GM19238 (cell line): ENCODE measurements at regions not wholly inside any gene's neighbourhood (a gene's known extent, or its start where the extent isn't known, plus 50 kb on each side); places are given as distances from the start of the nearest gene placed in this dataset.

Experiments used
- DNase-seq: peaks from one replicate; pipeline ENCODE4 v3.0.0; 2011; ENCODE audit warnings: low spot score; ENCODE audit not compliant: insufficient read length

- DNase-seq: no peak
Observed at GRCh38 chr13:107069108-107069776, 501.3 kb upstream of the ARGLU1 start.

DNA sequence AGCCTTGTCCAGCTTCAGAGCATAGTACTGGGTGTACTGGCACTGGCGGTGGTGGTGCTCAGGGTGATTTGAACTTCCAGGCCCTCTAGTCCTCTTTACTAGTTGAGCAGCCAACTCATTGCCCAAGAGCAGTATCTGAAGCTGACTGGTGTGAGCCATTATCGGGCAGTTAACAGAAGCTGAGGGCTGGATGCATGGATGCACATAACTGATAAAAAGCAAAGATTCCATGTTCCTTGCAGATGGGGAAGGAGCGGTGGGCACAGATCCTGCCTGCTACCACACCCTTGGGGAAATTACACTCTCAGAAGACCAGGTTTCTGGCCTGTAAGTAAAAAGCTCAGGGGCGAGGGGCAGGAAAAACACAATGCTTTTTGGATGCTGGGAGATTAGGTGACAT lies 499.4 kb upstream of the ARGLU1 start:
- no peak for DNase-seq

GRCh38 chr13:107066355-107066754 lies 498.4 kb upstream of the ARGLU1 start:
- no peak for DNase-seq

DNA sequence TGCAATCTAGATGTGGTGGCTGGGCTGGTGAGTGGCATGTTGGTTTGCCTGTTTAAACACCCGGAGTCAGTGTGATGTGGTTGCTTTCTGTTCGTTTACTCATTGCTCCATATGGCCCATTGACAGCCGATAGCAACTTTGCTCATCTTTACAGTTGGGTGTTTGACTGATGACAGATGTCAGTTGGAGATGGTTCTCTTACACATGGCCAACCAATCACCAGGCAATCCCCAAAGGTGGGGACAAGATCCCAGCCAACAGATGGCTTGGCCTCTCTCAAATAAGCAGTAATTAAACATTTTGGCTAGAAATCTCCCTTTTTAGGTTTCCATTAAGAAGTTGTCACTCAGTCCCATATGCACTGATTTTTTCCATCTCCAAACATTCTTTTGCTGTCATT lies 497.1 kb upstream of the ARGLU1 start:
- DNase-seq: no peak

- no peak for DNase-seq
Observed at GRCh38 chr13:107057028-107057631, 489.2 kb upstream of the ARGLU1 start.

DNA sequence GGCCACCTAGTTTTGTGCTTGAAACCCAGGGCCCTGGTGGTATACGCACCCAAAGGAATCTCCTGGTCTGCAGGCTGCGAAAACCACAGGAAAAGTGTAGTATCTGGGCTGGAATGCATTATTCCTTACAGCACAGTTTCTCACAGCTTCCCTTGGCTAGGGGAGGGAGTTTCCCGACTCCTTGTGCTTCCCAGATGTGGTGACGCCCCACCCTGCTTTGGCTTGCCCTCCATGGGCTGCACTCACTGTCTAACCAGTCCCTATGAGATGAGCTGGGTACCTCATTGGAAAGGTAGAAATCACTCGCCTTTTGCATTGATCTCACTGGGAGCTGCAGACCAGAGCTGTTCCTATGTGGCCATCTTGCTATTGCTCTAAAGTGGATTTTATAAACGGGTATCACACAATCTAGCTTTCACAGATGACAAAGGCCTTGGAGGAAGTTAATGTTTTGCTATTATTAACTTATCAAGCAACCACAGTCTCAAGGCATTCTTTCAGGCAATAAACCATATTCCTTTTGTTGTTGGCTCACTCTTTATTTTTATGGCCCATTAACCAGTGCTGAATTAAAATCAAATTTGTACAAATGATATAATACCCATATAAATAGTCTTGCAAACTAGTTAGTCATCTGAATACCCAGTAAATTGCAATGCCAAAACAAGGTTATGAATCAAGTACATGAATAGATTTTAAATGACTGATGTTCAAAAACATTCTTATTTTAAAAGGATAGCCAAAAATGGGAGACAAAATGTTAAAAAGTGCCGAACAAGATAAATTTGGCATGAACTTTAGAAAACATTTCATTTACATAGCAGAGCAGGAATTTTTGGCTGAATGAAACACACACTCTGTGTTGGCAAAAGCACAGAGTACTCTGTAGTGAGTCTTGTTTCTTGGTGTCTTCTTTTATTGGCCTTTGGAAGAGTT lies 475.4 kb upstream of the ARGLU1 start:
- DNase-seq: no peak

DNA sequence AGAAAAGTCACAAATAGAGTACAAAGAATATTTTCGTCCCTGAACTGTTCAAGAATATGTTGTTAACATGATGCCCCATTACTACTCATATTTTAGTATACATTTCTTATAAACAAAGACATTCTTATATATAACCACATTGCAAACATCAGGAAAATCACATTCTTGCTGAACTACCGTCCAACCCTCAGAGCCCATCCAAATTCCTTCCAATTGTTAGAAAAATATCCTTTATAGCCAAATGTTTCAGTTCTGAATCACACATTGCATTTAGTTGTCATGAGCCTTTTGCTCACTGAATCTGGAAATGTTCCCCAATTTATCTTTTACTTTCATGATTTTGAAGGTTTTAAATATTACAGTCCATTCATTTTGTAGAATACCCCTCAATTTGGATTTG lies 467.8 kb upstream of the ARGLU1 start:
- no peak for DNase-seq

- DNase-seq: no peak
Observed at GRCh38 chr13:107035186-107035585, 467.2 kb upstream of the ARGLU1 start.

DNA sequence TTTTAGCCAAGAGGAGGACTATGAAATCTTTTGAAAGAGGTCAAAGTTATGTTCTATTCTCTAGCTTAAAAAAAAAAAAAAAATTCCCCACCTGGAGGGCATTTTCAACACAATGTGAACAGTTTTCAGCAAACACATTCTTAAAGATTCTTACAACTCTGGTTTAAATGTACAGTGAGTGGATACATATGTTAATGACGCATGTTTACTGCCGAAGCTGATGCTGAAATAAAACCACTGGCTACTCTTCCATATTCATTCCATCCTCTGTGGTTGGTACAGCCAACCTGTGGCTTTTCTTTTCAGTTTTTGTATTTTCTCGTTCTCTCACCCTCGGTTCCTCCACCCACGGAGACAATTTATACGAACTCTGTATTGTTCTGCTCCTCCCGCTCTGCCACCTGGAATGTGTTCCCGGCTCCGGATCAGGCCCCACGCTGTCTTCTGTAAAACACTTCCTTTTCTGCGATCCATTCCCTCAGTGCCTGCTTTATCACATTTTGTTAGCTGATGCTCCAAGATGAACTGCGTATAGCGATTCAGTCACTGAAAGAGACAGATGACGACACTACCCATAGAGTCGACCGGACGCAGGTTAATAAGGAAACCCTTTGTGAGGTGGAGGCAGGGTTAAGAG lies 466.4 kb upstream of the ARGLU1 start:
- DNase-seq: no peak

DNA sequence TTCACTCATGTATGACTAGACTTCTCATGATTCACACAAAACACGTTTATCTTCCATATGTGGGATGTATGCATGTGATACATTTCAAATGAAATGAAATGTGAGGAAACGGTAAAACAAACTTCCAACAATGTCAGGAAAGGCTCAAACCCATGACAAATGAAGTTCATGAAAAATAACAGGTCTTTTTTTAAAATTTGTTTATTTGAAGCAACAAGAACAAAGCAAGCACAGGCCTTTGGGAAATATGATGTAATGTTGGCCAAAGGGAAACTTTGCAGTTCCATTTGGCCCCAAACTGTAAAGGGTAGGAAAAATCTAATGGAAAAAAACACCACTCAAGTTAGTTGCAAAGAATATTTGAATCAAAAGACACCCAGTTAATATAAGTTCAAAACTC lies 463.8 kb upstream of the ARGLU1 start:
- no peak for DNase-seq

- no peak for DNase-seq
Observed at GRCh38 chr13:107028751-107029150, 460.8 kb upstream of the ARGLU1 start.

DNA sequence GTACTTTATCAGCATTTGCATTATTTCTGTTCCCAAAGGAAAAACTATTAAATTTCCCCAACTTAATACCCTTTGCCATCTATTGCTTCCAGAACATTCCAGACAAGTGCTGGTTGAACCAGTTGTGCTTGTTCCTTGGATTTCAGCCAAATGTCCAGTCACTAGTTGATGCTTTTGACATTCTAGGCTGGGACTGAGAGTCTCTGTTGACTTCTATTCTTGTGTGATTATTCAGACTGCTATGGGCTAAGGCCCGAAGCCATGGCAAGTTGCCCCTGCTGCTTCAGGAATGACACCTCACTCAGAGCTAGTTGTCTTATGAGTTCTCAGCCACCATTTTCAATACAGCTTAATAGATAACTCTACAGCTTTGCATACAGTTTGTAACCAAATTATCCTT lies 458.1 kb upstream of the ARGLU1 start:
- no peak for DNase-seq

- no peak for DNase-seq
Observed at GRCh38 chr13:107023335-107023734, 455.4 kb upstream of the ARGLU1 start.

- no peak for DNase-seq
Observed at GRCh38 chr13:107020393-107020792, 452.5 kb upstream of the ARGLU1 start.

- no peak for DNase-seq
Observed at GRCh38 chr13:107018285-107018684, 450.3 kb upstream of the ARGLU1 start.

- DNase-seq: no peak
Observed at GRCh38 chr13:107006661-107007060, 438.7 kb upstream of the ARGLU1 start.

- DNase-seq: no peak
Observed at GRCh38 chr13:107005577-107005976, 437.6 kb upstream of the ARGLU1 start.

DNA sequence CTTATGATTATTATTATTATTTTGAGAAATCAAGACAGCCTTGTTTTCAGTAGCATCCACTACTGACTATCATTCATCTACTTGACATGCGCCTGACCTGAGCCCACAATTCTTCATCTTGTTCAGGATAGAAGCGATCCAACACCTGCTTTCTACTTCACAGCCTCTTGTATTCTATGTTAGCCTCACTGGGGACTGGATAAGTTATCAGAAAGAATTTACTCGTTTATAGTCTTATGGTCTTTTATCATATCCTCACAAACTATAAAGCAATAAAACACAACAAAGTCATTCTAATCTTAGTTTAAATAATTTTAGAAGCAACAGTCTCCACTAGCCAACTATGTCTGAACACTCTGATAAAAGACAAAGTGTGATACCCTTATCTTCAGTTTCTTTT lies 436.0 kb upstream of the ARGLU1 start:
- no peak for DNase-seq

GRCh38 chr13:106998664-106999063 lies 430.7 kb upstream of the ARGLU1 start:
- DNase-seq: no peak

DNA sequence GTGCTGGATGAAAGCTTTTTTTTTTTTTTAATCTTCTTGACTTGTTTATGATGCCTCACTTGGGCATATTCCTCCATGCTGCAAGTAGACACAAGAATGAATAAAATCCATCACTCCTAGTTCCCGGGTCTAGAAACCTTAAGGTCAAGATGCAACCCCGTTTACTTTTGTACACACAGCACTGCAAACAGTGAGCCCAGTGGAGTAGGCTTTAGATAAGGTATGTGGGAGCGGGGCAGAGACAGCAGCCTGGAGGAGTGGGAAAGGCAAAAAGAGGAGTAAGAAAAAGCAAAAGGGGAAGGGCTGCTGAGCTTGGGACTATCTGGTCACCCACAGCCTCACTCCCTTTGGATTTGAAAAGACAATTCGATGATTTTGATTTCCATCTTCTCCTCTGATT lies 429.8 kb upstream of the ARGLU1 start:
- no peak for DNase-seq

DNA sequence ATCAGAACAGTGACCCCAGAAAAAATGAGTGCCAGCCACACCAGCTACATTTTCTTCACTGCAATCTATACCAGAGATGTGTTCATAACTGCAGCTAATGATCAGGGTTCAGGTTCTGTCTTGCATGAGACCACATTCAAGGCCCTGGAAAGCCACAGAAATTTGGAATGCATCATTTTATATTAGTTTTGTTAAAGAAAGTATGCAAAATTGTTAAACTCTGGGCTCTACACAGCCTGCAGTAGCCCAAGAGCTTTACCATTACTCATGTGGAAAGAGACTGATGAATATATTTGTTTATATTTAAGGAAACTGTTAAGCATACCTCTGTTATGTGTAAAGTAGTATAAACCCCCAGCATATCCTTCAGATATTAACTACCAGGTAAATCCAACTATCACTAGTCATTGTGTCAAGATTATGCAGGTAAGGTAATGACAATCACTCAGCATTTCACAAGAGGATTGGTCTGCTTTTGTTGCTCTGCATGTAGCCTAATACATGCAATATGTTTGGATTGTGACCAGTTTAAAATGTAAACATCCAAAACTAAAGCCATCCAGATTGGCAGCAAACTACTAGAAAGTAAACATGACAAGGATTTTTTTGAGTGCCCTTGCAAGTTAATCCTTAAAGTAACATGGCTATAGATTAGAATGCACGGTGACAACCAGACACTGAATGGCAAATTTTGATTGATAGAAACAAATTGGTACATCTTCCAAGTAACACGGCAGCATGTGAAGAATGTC lies 429.1 kb upstream of the ARGLU1 start:
- DNase-seq: no peak
